ACC112 (cell line): ENCODE measurements at regions not wholly inside any gene's neighbourhood (a gene's known extent, or its start where the extent isn't known, plus 50 kb on each side); places are given as distances from the start of the nearest gene placed in this dataset.
"Not testable (repeated sequence)": the region's sequence is repeated elsewhere in the genome, so short reads cannot be mapped to it uniquely, and the experiment has no call there.

ENCODE experiments used
- H2AFZ ChIP-seq: fragments of 200-600 bp; sonication (generic); one replicate; pipeline ENCODE4 v1.6.0; 2017; ENCODE audit warnings: antibody characterized with exemption, low read length; ENCODE audit not compliant: unreplicated experiment
- H3K27ac ChIP-seq: fragments of 200-600 bp; sonication (generic); 2 replicates; pipeline ENCODE4 v1.5.1; 2014; ENCODE audit warnings: low read depth, mild to moderate bottlenecking, antibody characterized with exemption, low read length, moderate library complexity
- H3K27me3 ChIP-seq: fragments of 200-600 bp; sonication (generic); 2 replicates; pipeline ENCODE4 v1.6.1; 2014; ENCODE audit warnings: mild to moderate bottlenecking, antibody characterized with exemption, low read length, moderate library complexity, mixed read lengths; ENCODE audit not compliant: insufficient read depth
- H3K36me3 ChIP-seq: fragments of 200-600 bp; sonication (generic); 2 replicates; pipeline ENCODE4 v1.6.1; 2016; ENCODE audit warnings: mild to moderate bottlenecking, antibody characterized with exemption, low read length, moderate library complexity, mixed read lengths; ENCODE audit not compliant: insufficient read depth
- H3K4me1 ChIP-seq: fragments of 200-600 bp; sonication (generic); one replicate; pipeline ENCODE4 v1.6.1; 2016; ENCODE audit warnings: low read length, mixed read lengths; ENCODE audit not compliant: insufficient read depth, unreplicated experiment, control insufficient read depth
- H3K4me3 ChIP-seq: fragments of 200-600 bp; sonication (generic); 2 replicates; pipeline ENCODE4 v1.5.1; 2014; ENCODE audit warnings: mild to moderate bottlenecking, low read depth, low read length
- H3K79me2 ChIP-seq: fragments of 200-600 bp; sonication (generic); one replicate; pipeline ENCODE4 v1.6.0; 2016; ENCODE audit warnings: low read length; ENCODE audit not compliant: control insufficient read depth, unreplicated experiment, insufficient read depth

DNA sequence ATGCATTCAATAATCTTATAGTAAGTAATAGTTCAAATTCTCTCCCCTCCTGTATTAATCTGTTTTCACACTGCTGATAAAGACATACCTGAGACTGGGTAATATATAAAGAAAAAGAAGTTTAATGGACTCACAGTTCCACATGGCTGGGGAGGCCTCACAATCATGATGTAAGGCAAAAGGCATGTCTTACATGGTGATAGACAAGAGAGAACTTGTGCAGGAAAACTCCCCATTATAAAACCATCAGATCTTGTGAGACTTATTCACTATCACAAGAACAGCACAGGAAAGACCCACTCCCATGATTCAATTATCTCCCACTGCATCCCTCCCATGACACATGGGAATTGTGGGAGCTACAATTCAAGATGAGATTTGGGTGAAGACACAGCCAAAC, 199.9 kb upstream of the PCSK5 start:
- H3K4me3 ChIP-seq, H2AFZ ChIP-seq, H3K79me2 ChIP-seq, H3K27me3 ChIP-seq, H3K4me1 ChIP-seq, H3K36me3 ChIP-seq, H3K27ac ChIP-seq: not testable (repeated sequence)

DNA sequence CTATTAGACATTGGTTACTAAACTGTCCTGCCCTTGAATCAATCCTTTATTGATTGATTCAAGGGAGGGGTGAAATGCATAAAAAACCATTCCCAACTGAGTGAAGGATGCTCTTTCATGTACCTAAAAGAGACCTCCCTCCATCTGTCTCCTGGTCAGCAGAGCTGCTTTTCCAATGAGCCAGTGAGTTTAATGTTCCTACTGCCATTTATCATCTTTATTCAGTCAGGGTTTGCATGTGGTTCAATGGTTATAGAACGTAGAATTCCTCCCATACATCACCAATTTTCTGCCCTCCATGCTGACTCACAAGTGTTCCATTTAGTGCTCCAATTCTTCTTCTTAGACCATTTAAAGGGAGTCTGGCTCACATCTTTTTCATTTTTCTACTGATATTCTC, 199.1 kb upstream of the PCSK5 start:
- no peaks in the 10 kb centered on the region for H3K4me1 ChIP-seq
- no peaks in the 10 kb centered on the region for H3K79me2 ChIP-seq
- H3K4me3 ChIP-seq: no peak overlapping the region
- H2AFZ ChIP-seq: no peak overlapping the region
- no peaks in the 10 kb centered on the region for H3K27me3 ChIP-seq
- no peak overlapping the region for H3K27ac ChIP-seq
- no peaks in the 10 kb centered on the region for H3K36me3 ChIP-seq

DNA sequence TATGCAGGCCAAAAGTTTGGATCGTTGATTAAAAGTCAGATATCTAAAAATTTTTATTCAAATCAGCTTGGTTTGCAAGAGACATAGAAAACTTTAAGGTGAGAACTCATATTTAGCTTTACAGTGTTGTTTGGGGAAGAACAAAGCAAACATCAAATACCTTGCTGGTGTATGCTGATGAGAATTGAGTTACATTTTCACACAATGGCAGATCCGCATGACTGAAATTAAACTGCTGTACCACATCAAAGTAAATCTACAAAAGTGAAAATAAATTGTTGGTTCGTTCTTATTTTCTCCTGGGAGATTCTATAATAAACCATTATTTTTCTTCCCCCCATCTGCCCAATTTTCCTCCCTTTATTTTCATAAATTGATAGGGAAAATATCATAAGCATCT, 198.2 kb upstream of the PCSK5 start:
- Histone ChIP-seq H2AFZ (no peak overlapping the region), H3K79me2 (no peaks in the 10 kb centered on the region), H3K36me3 (no peaks in the 10 kb centered on the region), H3K4me3 (no peak overlapping the region), H3K4me1 (no peaks in the 10 kb centered on the region), H3K27ac (no peak overlapping the region), H3K27me3 (no peaks in the 10 kb centered on the region)

DNA sequence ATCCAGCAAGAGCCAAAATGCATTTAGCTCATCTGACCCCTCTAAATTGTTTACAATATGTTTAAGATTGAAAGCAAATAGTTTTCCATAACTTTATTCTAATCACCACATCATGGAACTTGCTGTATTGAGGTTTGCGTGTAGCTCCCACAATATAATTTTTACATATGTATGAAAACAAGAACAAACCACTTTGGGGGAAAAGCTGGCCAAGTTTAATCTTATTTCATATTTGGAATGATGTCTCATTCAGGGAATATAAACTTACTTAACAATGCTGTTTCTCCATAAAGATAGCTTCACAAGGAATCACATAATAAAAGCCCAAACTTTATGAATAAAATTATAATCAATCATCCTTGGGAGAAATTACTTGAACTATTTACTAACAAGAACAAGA, 194.6 kb upstream of the PCSK5 start:
- H3K27me3 ChIP-seq: no peaks in the 10 kb centered on the region
- no peak overlapping the region for H2AFZ ChIP-seq
- H3K27ac ChIP-seq: no peak overlapping the region
- H3K4me3 ChIP-seq: no peak overlapping the region
- no peaks in the 10 kb centered on the region for H3K79me2 ChIP-seq
- no peaks in the 10 kb centered on the region for H3K36me3 ChIP-seq
- H3K4me1 ChIP-seq: no peaks in the 10 kb centered on the region

DNA sequence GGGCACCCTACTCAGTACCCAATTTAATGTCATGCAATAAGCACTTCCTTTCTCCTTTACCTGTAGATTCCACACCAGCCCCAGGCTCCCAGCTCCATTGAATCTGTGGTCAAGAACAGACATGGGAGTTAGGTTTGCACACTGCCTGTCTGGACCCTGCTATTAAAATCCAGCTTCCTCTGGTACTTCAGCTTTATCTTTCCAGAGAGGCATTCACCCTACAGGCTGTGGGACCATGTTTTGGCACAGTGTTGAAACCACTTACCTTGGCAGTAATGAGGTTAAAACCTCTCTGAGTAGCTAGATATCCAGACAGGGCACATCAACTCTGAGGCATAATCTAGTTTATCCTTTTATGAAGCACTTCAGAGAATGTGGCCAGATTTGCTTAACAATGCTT, 191.5 kb upstream of the PCSK5 start:
- Histone ChIP-seq H2AFZ (no peak overlapping the region), H3K27me3 (no peaks in the 10 kb centered on the region), H3K27ac (no peak overlapping the region), H3K4me3 (no peak overlapping the region), H3K79me2 (no peaks in the 10 kb centered on the region), H3K36me3 (no peaks in the 10 kb centered on the region), H3K4me1 (no peaks in the 10 kb centered on the region)

GRCh38 chr9:75699625-75700251, 190.7 kb upstream of the PCSK5 start:
- Histone ChIP-seq H3K36me3 (no peaks in the 10 kb centered on the region), H2AFZ (no peak overlapping the region), H3K27me3 (no peaks in the 10 kb centered on the region), H3K4me3 (no peak overlapping the region), H3K27ac (no peak overlapping the region), H3K4me1 (no peaks in the 10 kb centered on the region), H3K79me2 (no peaks in the 10 kb centered on the region)

DNA sequence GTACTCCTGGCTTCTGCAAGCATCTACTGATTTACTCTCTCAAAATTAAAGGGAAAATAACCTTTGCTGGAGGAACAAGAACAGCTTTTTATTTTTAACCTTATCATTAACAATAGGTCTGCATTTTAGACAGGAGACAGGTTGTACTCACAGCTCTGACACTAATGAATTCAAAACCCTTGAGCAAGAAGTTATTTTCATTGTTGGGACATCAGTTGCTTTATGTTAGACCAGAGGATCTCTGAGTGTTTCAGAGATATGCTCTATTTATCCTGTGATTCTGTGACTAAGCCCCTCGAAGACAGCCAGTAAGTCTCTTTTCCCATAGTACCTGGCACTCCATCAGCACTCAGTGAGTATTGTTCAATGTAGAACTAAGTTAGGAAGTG, 190.2 kb upstream of the PCSK5 start:
- H3K4me1 ChIP-seq: no peaks in the 10 kb centered on the region
- no peak overlapping the region for H3K4me3 ChIP-seq
- no peaks in the 10 kb centered on the region for H3K79me2 ChIP-seq
- no peaks in the 10 kb centered on the region for H3K27me3 ChIP-seq
- no peak overlapping the region for H2AFZ ChIP-seq
- no peak overlapping the region for H3K27ac ChIP-seq
- H3K36me3 ChIP-seq: no peaks in the 10 kb centered on the region

GRCh38 chr9:75707191-75707590, 183.3 kb upstream of the PCSK5 start:
- Histone ChIP-seq H3K27me3 (no peaks in the 10 kb centered on the region), H2AFZ (no peak overlapping the region), H3K4me3 (no peak overlapping the region), H3K27ac (no peak overlapping the region), H3K4me1 (no peaks in the 10 kb centered on the region), H3K36me3 (no peaks in the 10 kb centered on the region), H3K79me2 (no peaks in the 10 kb centered on the region)

- H3K4me1 ChIP-seq: no peaks in the 10 kb centered on the region
- no peak overlapping the region for H3K4me3 ChIP-seq
- H2AFZ ChIP-seq: no peak overlapping the region
- H3K27me3 ChIP-seq: no peaks in the 10 kb centered on the region
- H3K36me3 ChIP-seq: no peaks in the 10 kb centered on the region
- no peak overlapping the region for H3K27ac ChIP-seq
- no peaks in the 10 kb centered on the region for H3K79me2 ChIP-seq
These were observed 180.8 kb upstream of the PCSK5 start for GRCh38 chr9:75709698-75710097.

GRCh38 chr9:75712700-75713099, 177.8 kb upstream of the PCSK5 start:
- H3K27me3 ChIP-seq: no peaks in the 10 kb centered on the region
- no peaks in the 10 kb centered on the region for H3K79me2 ChIP-seq
- H3K36me3 ChIP-seq: no peaks in the 10 kb centered on the region
- no peak overlapping the region for H3K27ac ChIP-seq
- no peak overlapping the region for H3K4me3 ChIP-seq
- H3K4me1 ChIP-seq: no peaks in the 10 kb centered on the region
- no peak overlapping the region for H2AFZ ChIP-seq

DNA sequence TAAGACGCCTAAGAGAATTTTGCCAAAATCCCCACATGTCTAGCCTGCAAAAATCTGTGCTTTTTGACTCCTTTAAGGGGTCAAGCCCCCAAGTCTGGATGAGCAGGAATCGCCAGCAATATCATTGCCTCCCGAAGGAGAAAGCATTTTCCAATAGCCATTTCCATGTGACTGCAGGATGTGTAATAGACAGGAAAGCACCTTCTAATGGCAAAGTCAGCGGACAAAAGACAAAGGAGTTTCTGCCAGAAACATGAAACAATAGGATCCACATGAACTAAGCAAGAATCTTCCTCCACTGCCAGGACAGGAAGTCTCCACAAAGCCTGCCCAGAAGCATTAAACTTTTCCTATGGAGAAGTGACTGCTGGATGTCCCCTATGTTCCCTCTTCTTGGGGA, 177.1 kb upstream of the PCSK5 start:
- Histone ChIP-seq H3K4me1 (no peaks in the 10 kb centered on the region), H2AFZ (no peak overlapping the region), H3K27me3 (no peaks in the 10 kb centered on the region), H3K36me3 (no peaks in the 10 kb centered on the region), H3K4me3 (no peak overlapping the region), H3K79me2 (no peaks in the 10 kb centered on the region), H3K27ac (no peak overlapping the region)
